Upper lobe of right lung (tissue), 1 donor: ENCODE measurements at regions not wholly inside any gene's neighbourhood (a gene's known extent, or its start where the extent isn't known, plus 50 kb on each side); places are given as distances from the start of the nearest gene placed in this dataset.

Source experiments
- ATAC-seq: fragments of 200-7000 bp; cut with Tn5 transposase; one replicate; pipeline ENCODE4 v1.9.1; 2020; ENCODE audit warnings: mild to moderate bottlenecking, moderate library complexity
- DNase-seq: peaks from one replicate; pipeline ENCODE4 v3.0.0-alpha.2; 2020
- H3K27ac ChIP-seq: fragments of 200-600 bp; one replicate; pipeline ENCODE4 v1.8.0; 2022
- H3K27me3 ChIP-seq: fragments of 200-600 bp; one replicate; pipeline ENCODE4 v1.8.0; 2022; ENCODE audit warnings: mild to moderate bottlenecking
- H3K36me3 ChIP-seq: fragments of 200-600 bp; one replicate; pipeline ENCODE4 v1.8.0; 2022
- H3K4me1 ChIP-seq: fragments of 200-600 bp; one replicate; pipeline ENCODE4 v1.8.0; 2022
- H3K4me3 ChIP-seq: fragments of 200-600 bp; one replicate; pipeline ENCODE4 v1.8.0; 2022; ENCODE audit warnings: mild to moderate bottlenecking
- H3K9me3 ChIP-seq: fragments of 200-600 bp; one replicate; pipeline ENCODE4 v1.8.0; 2022
- intact Hi-C: fragments of 100-400 bp; cut with DNase I; formaldehyde crosslinking; loops from one replicate; pipeline ENCODE4 v1.11.0; 2022
- TF ChIP-seq, protein P1 (sequence below): fragments of 200-600 bp; IDR thresholded peaks from one replicate; pipeline ENCODE4 v1.8.0; 2022; ENCODE audit warnings: antibody characterized with exemption
- donor health status: DM: no; HTN: yes; CAD: no; lungs with severe emphysema.

DNA sequence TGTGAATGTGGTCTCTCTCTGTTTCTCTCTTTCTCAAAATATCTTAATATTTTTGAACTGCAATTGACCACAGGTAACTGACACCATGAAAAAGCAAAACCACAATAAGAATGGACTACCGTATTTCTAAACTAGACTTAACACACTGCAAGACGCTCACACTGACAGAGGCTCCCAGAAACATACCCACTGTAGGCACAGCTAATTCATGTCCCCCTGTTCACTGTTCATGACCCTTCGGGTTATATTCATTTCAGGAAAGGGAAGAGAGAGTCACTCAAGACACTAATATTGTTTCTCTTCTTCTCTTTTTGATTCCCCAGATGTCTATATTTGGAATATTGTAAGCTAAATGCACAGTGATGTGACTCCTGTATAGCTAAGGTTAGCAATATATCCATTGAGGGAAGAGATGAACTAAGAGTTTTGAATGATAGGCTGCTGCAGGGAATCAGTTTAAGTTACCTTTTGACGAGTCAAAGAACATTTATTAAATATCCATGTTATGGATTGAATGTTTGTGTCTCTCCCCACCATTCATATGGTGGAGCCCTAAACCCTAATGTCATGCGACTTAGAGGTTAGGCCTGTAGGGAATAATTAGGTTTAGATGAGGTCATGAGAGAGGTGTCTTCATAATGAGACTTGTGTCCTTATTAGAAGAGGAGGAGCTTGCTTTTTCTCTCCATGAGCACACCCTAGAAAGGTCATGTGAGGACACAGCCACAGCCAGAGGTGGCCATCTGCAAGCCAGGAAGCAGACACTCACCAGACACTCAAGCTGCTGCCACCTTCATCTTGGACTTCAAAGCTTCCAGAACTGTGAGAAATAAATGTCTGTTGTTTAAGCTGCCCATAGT, 216.6 kb upstream of the GRM7 start:
- Histone ChIP-seq H3K27ac (no peak overlapping the region), H3K9me3 (no peaks in the 10 kb centered on the region), H3K4me1 (no peaks in the 10 kb centered on the region), H3K36me3 (no peaks in the 10 kb centered on the region), H3K4me3 (no peak overlapping the region), H3K27me3 (no peaks in the 10 kb centered on the region)
- no peak for ATAC-seq
- TF ChIP-seq, protein P1, sequence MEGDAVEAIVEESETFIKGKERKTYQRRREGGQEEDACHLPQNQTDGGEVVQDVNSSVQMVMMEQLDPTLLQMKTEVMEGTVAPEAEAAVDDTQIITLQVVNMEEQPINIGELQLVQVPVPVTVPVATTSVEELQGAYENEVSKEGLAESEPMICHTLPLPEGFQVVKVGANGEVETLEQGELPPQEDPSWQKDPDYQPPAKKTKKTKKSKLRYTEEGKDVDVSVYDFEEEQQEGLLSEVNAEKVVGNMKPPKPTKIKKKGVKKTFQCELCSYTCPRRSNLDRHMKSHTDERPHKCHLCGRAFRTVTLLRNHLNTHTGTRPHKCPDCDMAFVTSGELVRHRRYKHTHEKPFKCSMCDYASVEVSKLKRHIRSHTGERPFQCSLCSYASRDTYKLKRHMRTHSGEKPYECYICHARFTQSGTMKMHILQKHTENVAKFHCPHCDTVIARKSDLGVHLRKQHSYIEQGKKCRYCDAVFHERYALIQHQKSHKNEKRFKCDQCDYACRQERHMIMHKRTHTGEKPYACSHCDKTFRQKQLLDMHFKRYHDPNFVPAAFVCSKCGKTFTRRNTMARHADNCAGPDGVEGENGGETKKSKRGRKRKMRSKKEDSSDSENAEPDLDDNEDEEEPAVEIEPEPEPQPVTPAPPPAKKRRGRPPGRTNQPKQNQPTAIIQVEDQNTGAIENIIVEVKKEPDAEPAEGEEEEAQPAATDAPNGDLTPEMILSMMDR: no peak
- no peak for DNase-seq
- intact Hi-C loops: no loop called here

DNA sequence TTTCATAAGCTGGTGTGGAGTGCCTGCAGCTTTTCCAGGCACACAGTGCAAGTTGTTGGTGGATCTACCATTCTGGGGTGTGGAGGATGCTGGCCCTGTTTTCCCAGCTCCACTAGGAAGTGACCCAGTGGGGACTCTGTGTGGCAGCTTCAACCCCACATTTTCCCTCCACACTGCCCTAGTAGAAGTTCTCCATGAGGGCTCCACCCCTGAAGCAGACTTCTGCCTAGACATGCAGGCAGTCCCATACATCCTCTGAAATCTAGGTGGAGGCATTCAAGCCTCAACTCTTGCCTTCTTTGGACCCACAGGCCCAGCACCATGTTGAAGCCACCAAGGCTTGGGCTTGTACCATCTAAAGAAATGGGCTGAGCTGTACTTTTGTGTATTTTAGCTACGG, 206.2 kb upstream of the GRM7 start:
- TF ChIP-seq, protein P1: no peak
- Histone ChIP-seq H3K4me3 (no peak overlapping the region), H3K27ac (no peak overlapping the region), H3K36me3 (no peaks in the 10 kb centered on the region), H3K4me1 (no peaks in the 10 kb centered on the region), H3K27me3 (no peaks in the 10 kb centered on the region), H3K9me3 (no peaks in the 10 kb centered on the region)
- intact Hi-C loops: no loop called here
- no peak for DNase-seq
- no peak for ATAC-seq

DNA sequence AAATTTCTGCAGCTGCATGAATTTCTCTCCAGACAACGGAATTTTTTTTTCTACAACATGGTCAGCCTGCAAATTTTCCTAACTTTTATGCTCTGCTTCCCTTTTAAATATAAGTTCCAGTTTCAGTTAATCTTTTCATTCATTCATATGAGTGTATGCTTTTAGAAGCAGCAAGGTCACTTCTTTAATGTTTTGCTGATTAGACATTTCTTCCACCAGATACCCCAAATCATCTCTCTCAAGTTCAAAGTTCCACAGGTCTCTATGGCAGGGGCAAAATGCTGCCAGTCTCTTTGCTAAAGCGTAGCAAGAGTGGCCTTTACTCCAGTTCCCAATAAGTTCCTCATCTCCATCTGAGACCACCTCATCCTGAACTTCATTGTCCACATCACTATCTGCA, 205.6 kb upstream of the GRM7 start:
- no peak for ATAC-seq
- intact Hi-C loops: no loop called here
- H3K4me1 ChIP-seq: no peaks in the 10 kb centered on the region

DNA sequence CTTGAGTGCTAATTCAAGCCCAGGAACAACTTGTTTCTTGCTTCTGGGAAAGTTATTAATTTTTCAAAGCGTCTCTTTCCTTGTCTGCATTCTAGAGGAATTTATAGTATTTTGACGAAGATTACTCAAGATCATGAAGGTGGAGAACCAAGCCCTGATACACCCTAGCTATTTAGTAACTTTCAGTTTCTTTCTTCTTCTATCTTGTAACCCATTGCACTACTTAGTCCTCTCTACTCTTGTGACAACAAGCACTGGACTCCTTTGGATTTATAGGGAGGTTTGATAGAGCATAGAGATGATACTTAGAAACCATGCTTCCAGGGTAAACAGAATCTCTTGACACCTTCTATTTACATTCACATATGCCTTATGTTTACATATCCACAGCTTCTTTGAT, 203.3 kb upstream of the GRM7 start:
- DNase-seq: no peak
- intact Hi-C loops: no loop called here
- H3K36me3 ChIP-seq: no peaks in the 10 kb centered on the region
- no peak overlapping the region for H3K27ac ChIP-seq
- H3K9me3 ChIP-seq: no peaks in the 10 kb centered on the region
- H3K4me1 ChIP-seq: no peaks in the 10 kb centered on the region
- no peak for ATAC-seq
- TF ChIP-seq, protein P1: no peak
- H3K27me3 ChIP-seq: no peaks in the 10 kb centered on the region
- H3K4me3 ChIP-seq: no peak overlapping the region

More for the DNA sequence above, 205.6 kb upstream of the GRM7 start:
- TF ChIP-seq, protein P1: no peak
- no peak overlapping the region for H3K4me3 ChIP-seq
- no peaks in the 10 kb centered on the region for H3K9me3 ChIP-seq
- DNase-seq: no peak
- H3K27ac ChIP-seq: no peak overlapping the region
- no peaks in the 10 kb centered on the region for H3K36me3 ChIP-seq
- no peaks in the 10 kb centered on the region for H3K27me3 ChIP-seq

DNA sequence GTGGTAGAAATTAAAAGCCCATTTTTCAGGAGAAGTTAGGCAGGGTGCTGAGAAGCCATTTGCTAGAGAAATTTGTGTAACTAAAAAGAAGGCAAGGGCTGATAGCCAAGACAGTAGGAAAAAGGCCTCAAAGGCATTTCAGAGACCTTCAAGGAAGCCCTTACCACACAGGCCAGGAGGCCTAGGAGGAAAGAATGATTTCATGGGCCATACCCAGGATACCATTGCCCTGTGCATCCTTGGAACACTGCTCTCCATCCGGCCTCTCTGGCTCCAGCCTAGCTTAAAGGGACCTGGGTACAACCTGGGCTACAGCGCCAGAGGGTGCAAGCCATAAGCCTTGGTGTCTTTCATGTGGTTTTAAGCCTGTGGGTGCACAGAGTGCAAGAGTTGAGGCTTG, 193.6 kb upstream of the GRM7 start:
- DNase-seq: no peak

More for the DNA sequence above, 193.6 kb upstream of the GRM7 start:
- no peak overlapping the region for H3K27ac ChIP-seq
- ATAC-seq: no peak
- no peaks in the 10 kb centered on the region for H3K9me3 ChIP-seq
- intact Hi-C loops: no loop called here
- no peak overlapping the region for H3K4me3 ChIP-seq
- H3K27me3 ChIP-seq: no peaks in the 10 kb centered on the region
- H3K4me1 ChIP-seq: no peaks in the 10 kb centered on the region
- no peaks in the 10 kb centered on the region for H3K36me3 ChIP-seq
- TF ChIP-seq, protein P1: no peak
